K562 (cell line): ENCODE measurements at regions not wholly inside any gene's neighbourhood (a gene's known extent, or its start where the extent isn't known, plus 50 kb on each side); places are given as distances from the start of the nearest gene placed in this dataset.
"Not testable (repeated sequence)": the region's sequence is repeated elsewhere in the genome, so short reads cannot be mapped to it uniquely, and the experiment has no call there.

Experiments
- ATAC-seq: fragments of 200-7000 bp; cut with Tn5 transposase; 3 replicates; pipeline ENCODE4 v1.9.1; 2020; ENCODE audit warnings: moderate library complexity
- BruUV-seq: library from RNA; stranded (reverse); fragments of 400-500 nt; replicated peaks from 2 replicates; lab custom pipeline; 2021; lab: Mats Ljungman, UMichigan
- CTCF ChIA-PET: fragments of 300-600 bp; formaldehyde crosslinking; extraction: SDS; loops from one replicate; lab custom pipeline; 2021; ENCODE audit warnings: low intra/inter-chr PET ratio; lab: Yijun Ruan, JAX
- POLR2A ChIA-PET: fragments of 300-600, 350-650 bp; sonication (Branson Sonifier 250); formaldehyde crosslinking; extraction: SDS; loops from one replicate; lab custom pipeline; 2021; ENCODE audit warnings: antibody characterized with exemption, inconsistent platforms; lab: Yijun Ruan, JAX
- DNase-seq, 4 experiments: peaks; one replicate each; pipeline versions ENCODE4 v3.0.0 to v3.0.0-alpha.2; 2011 to 2018; ENCODE audit warnings: low spot score in 3 of 4, mixed read lengths in 3 of 4; ENCODE audit errors: extremely low read depth in 1 of 4
- FAIRE-seq: peaks from 2 replicates; lab custom pipeline; 2011; peaks lifted over from hg19 to GRCh38; lab: Jason Lieb, UNC
- H2AFZ ChIP-seq: 2 replicates; pipeline ENCODE4 v1.6.0; 2011; ENCODE audit warnings: low read depth, low read length, control low read depth, inconsistent platforms
- H3K27ac ChIP-seq: fragments of 200-600 bp; 3 replicates; pipeline ENCODE4 v1.8.0; 2011; ENCODE audit warnings: low read depth, mild to moderate bottlenecking, control low read depth, inconsistent platforms, low read length, moderate library complexity, mixed read lengths; ENCODE audit errors: extremely low read depth
- H3K27me3 ChIP-seq, 2 experiments: fragments of 300-600 bp in 1 of 2; 2 replicates in 1 of 2; 3 replicates in 1 of 2; pipeline versions ENCODE4 v1.6.0 to v1.8.0; 2011; ENCODE audit warnings: inconsistent platforms in 2 of 2, low read length in 2 of 2, mild to moderate bottlenecking in 1 of 2, mixed read lengths in 1 of 2, moderate library complexity in 1 of 2; ENCODE audit not compliant: control insufficient read depth in 2 of 2, insufficient read depth in 2 of 2
- H3K36me3 ChIP-seq: fragments of 300-600 bp; 3 replicates; pipeline ENCODE4 v1.8.0; 2011; ENCODE audit warnings: mild to moderate bottlenecking, low read length, inconsistent platforms; ENCODE audit not compliant: control insufficient read depth, insufficient read depth
- H3K4me1 ChIP-seq, 2 experiments: fragments of 200-600 bp in 1 of 2; replicated peaks in 1 of 2; 2 replicates in 1 of 2; 3 replicates in 1 of 2; pipeline versions ENCODE4 v1.5.1 to v1.8.0; 2011; ENCODE audit warnings: inconsistent platforms in 2 of 2, low read length in 2 of 2, mild to moderate bottlenecking in 1 of 2, mixed read lengths in 1 of 2, moderate library complexity in 1 of 2; ENCODE audit not compliant: control insufficient read depth in 2 of 2, insufficient read depth in 2 of 2
- H3K4me2 ChIP-seq: 2 replicates; pipeline ENCODE4 v1.6.1; 2011; ENCODE audit warnings: low read length, control low read depth, inconsistent platforms, mixed read lengths; ENCODE audit not compliant: insufficient read depth
- H3K4me3 ChIP-seq: fragments of 200-600 bp; sonication (generic), shearing (Covaris generic); 2 replicates; pipeline ENCODE4 v1.5.1; 2016; ENCODE audit warnings: control low read depth, inconsistent platforms
- H3K79me2 ChIP-seq: fragments of 200-600 bp; 3 replicates; pipeline ENCODE4 v1.8.0; 2011; ENCODE audit warnings: low read length, inconsistent platforms; ENCODE audit not compliant: control insufficient read depth, insufficient read depth
- H3K9ac ChIP-seq, 2 experiments: 2 replicates each; pipeline versions ENCODE4 v1.6.0 to v1.6.1; 2011; ENCODE audit warnings: low read depth in 2 of 2, low read length in 2 of 2, control low read depth in 1 of 2, inconsistent platforms in 1 of 2, mild to moderate bottlenecking in 1 of 2, mixed read lengths in 1 of 2; ENCODE audit not compliant: insufficient read depth in 1 of 2
- H3K9me1 ChIP-seq: one replicate; pipeline ENCODE4 v1.6.0; 2011; ENCODE audit warnings: inconsistent platforms, mild to moderate bottlenecking, low read length, moderate library complexity; ENCODE audit not compliant: control insufficient read depth, insufficient read depth
- H3K9me3 ChIP-seq: replicated peaks from 2 replicates; pipeline ENCODE4 v1.5.1; 2011; ENCODE audit warnings: low read depth, low read length, inconsistent platforms; ENCODE audit not compliant: control insufficient read depth, insufficient read depth
- H4K20me1 ChIP-seq: replicated peaks from 2 replicates; pipeline ENCODE4 v1.6.1; 2011; ENCODE audit warnings: low read length, inconsistent platforms, mixed read lengths; ENCODE audit not compliant: control insufficient read depth, insufficient read depth
- RFX1 ChIP-seq: fragments of 450-650 bp; IDR thresholded peaks from 2 replicates; pipeline ENCODE4 v1.6.1; 2016; ENCODE audit warnings: mild to moderate bottlenecking, moderate library complexity
- YY1 ChIP-seq, 3 experiments: IDR thresholded peaks; 2 replicates each; pipeline ENCODE4 v1.6.1; 2011; ENCODE audit warnings: low read length in 2 of 3, mild to moderate bottlenecking in 2 of 3, moderate library complexity in 2 of 3, borderline replicate concordance in 1 of 3, control low read depth in 1 of 3, low read depth in 1 of 3; ENCODE audit not compliant: insufficient read depth in 3 of 3, insufficient replicate concordance in 2 of 3, control insufficient read depth in 1 of 3, insufficient read length in 1 of 3; ENCODE audit errors: extremely low read depth in 1 of 3
- WGBS: fragments of 100-300 bp; shearing (Covaris generic); methylation state at CpG from one replicate; pipeline ENCODE4 v1.1.6; 2016; ENCODE audit warnings: low coverage, mixed read lengths; ENCODE audit not compliant: insufficient coverage; ENCODE audit errors: missing lambda C conversion rate; 5-methylcytosine and 5-hydroxymethylcytosine counted together
- in situ Hi-C: fragments of 300-500 bp; cut with MboI; formaldehyde crosslinking; loops from 4 replicates; pipeline ENCODE4 v1.15.0; 2018; ENCODE audit warnings: inconsistent platforms, mixed read lengths
- intact Hi-C: fragments of 100-400 bp; cut with micrococcal nuclease; formaldehyde crosslinking; loops from 2 replicates; pipeline ENCODE4 v1.14.2; 2022
- TF ChIP-seq, protein P1 (sequence below), 3 experiments: fragments of 200-800 bp in 1 of 3; sonication (Bioruptor generic) in 1 of 3; sonication (generic) in 1 of 3; formaldehyde crosslinking in 1 of 3; IDR thresholded peaks; 2 replicates each; pipeline versions ENCODE4 v1.6.1 to v1.8.0; 2016 to 2022; ENCODE audit warnings: mild to moderate bottlenecking in 2 of 3, missing compliant biosample characterization in 2 of 3, missing genetic modification characterization in 2 of 3, missing genetic modification reagents in 1 of 3

DNA sequence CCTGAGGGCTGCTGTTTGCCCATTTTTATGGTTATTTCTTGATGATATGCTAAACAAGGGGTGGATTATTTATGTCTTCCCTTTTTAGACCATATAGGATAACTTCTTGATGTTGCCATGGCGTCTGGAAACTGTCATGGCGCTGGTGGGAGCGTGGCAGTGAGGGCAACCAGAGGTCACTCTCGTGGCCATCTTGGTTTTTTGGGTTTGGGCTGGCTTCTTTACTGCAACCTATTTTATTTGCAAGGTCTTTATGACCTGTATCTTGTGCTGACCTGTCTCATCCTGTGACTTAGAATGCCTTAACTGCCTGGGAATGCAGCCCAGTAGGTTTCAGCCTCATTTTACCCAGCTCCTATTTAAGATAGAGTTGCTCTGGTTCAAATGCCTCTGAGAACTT, 429.7 kb downstream of the SH2D4B start:
- H3K79me2 ChIP-seq, H3K9me1 ChIP-seq, H4K20me1 ChIP-seq, FAIRE-seq, intact Hi-C loops, in situ Hi-C loops, H3K9ac ChIP-seq, BruUV-seq, DNase-seq, H3K27ac ChIP-seq, H3K4me1 ChIP-seq, ATAC-seq, H3K9me3 ChIP-seq, H3K4me2 ChIP-seq, H3K27me3 ChIP-seq, H3K4me3 ChIP-seq, H2AFZ ChIP-seq, H3K36me3 ChIP-seq: not testable (repeated sequence)
- POLR2A ChIA-PET = interaction anchor here (0.6 kb wide), 1 partner anchor 211 kb away, joined by 4 read pairs; no protein-coding TSS in a partner anchor
- CTCF ChIA-PET = interaction anchor here (0.6 kb wide), 1 partner anchor 566 kb away, joined by 5 read pairs; no protein-coding TSS in a partner anchor
- 0% methylated on average over 4 of the region's 4 CpGs for whole genome bisulfite sequencing
- TF ChIP-seq, protein P1, sequence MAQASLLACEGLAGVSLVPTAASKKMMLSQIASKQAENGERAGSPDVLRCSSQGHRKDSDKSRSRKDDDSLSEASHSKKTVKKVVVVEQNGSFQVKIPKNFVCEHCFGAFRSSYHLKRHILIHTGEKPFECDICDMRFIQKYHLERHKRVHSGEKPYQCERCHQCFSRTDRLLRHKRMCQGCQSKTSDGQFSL (CRISPR knock-in tag; IDR thresholded peaks at IDR 0.05) = not testable (repeated sequence)
- TF ChIP-seq, protein P1 (tag; IDR thresholded peaks at IDR 0.05) = peak in 1 of 2 experiments; percentile 79; a peak in 2 of 4 replicates
- TF ChIP-seq YY1 (IDR thresholded peaks at IDR 0.05; ENCODE audit: borderline replicate concordance in 1 of 3, control insufficient read depth in 1 of 3, extremely low read depth in 1 of 3, insufficient read depth in 3 of 3, insufficient read length in 1 of 3, insufficient replicate concordance in 2 of 3, low read depth in 1 of 3, low read length in 2 of 3) (peak in 2 of 3 experiments; percentile 51 to 82), RFX1 (peak; percentile 22; the same call in 1 of the 2 replicates)
